ENCODE measurements at regions not wholly inside any gene's neighbourhood (a gene's known extent, or its start where the extent isn't known, plus 50 kb on each side); places are given as distances from the start of the nearest gene placed in this dataset.

DNA sequence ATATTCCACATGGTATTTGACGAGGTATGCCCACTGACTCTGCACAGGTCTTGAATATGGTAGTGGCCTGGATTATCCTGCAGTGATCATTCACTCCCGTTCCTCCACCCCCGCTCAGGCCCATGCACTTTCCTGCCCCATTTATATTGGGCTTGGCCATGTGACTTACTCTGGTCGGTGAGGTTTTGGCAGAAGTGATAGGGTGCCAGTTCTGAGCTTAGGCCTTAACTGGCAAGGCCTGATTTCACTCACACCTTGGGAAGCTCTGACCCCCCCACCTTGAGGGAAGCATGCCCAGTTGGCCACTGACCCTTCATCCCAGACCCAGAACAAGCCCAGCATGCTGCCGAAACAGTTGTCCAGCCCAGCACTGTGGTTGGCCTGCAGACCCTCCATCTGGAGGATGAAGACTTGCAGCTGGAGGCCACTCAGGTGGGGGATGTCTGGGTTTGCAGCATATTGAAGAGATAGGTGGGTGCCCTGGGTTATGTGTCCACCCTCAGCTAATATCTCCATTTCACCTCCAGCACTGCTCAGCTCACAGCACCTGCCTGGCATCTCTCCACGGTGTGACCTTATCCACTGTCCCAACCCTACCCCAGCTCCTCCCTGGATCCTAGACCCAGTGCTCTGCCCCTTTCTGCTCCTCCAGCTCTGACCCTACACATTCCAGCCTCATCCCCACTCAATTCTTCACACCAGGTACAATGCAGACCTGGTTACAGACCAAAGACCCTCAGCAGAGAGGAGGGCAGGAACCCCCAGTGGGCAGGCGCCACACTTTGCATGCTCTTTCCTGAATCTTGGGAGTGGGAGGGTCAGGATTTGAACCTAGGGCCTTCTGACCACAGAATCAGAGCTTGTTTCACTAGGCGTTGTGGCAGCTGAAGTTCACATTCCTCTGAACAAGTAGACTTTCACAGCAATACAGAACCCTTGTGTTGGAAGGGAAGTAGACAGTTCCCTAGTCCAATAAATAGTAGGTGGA is 138.1 kb upstream of the CHST15 start:
- in situ Hi-C loops (cut with HindIII; ENCODE audit: low sequenced_read_pairs), result loop anchor here (10.0 kb wide), 1 partner anchor 237 kb away; no protein-coding TSS in a partner anchor

DNA sequence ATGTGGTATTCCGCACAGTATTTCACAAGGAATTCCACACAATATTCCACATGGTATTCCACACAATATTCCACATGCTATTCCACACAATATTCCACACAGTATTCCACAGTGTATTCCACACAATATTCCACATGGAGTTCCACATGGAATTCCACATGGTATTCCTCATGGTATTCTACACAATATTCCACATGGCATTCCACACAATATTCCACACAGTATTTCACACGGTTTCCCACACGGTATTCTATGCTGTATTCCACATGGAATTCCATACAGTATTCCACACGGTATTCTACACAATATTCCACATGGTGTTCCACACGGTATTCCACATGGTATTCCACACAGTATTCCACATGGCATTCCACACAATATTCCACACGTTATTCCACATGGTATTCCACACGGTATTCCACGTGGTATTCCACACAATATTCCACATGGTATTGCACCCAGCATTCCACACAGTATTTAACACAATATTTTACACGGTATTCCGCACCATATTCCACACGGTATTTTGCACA is 137.3 kb upstream of the CHST15 start:
- in situ Hi-C loops (cut with HindIII; ENCODE audit: low sequenced_read_pairs), result loop anchor here (10.0 kb wide), 1 partner anchor 236 kb away; no protein-coding TSS in a partner anchor

DNA sequence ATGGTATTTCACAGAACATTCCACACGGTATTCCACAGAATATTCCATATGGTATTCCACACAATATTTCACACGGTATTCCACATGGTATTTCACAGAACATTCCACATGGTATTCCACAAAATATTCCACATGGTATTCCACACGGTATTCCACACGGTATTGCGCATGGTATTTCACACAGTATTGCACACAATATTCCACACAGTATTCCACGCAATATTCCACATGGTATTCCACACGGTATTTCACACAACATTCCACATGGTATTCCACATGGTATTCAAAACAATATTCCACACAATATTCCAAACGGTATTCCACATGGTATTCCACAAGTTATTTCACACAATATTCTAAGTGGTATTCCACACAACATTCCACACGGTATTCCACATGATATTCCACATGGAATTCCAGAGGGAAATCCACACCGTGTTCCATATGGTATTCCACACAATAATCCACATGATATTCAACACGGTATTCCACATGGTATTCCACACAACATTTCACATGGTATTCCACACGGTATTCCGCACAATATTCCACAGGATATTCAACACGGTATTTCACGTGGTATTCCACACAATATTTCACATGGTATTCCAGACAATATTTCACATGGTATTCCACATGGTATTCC is 136.7 kb upstream of the CHST15 start:
- in situ Hi-C loops (cut with HindIII; ENCODE audit: low sequenced_read_pairs), result loop anchor here (10.0 kb wide), 1 partner anchor 235 kb away; no protein-coding TSS in a partner anchor

DNA sequence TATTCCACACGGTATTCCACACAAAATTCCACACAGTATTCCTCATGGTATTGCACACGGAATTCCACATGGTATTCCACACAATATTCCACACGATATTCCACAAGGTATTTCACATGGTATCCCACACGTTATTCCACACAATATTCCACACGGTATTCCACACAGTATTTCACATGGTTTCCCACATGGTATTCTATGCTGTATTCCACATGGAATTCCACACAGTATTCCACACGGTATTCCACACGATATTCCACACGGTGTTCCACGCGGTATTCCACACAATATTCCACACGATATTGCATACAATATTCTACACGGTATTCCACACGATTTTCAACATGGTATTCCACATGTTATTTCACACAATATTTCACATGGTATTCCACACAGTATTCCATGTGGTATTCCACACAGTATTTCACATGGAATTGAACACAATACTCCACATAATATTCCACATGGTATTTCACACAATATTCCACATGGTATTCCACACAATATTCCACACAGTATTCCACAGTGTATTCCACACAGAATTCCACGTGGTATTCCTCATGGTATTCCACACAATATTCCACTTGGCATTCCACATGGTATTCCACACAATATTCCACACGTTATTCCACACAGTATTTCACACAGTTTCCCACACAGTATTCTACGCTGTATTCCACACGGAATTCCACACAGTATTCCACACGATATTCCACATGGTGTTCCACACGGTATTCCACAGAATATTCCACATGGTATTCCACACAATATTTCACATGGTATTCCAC is 136.0 kb upstream of the CHST15 start:
- in situ Hi-C loops (cut with HindIII; ENCODE audit: low sequenced_read_pairs), result no loop called here

DNA sequence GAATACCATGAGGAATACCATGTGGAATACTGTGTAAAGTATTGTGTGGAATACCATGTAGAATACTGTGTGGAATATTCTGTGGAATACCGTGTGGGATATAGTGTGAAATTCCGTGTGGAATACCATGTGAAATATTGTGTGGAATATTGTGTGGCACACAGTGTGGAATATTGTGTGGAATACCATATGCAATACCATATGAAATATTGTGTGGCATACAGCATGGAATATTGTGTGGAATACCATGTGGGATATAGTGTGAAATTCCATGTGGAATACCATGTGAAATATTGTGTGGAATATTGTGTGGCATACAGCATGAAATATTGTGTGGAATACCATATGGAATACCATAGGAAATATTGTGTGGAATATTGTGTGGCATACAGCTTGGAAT is 135.1 kb upstream of the CHST15 start:
- in situ Hi-C loops (cut with HindIII; ENCODE audit: low sequenced_read_pairs), result no loop called here

DNA sequence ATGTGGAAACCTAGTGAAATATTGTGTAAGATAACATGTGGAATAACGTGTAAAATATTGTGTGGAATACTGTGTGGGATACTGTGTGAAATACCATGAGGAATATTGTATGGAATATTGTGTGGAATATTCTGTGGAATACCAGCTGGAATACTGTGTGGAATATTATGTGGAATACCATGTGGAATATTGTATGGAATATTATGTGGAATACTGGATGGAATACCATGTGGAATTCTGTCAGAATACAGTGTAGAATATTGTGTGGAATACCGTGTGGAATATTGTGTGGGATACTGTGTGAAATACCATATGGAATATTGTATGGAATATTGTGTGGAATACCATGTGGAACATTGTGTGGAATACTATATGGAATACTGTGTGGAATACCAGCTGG is 134.6 kb upstream of the CHST15 start:
- in situ Hi-C loops (cut with HindIII; ENCODE audit: low sequenced_read_pairs), result no loop called here

DNA sequence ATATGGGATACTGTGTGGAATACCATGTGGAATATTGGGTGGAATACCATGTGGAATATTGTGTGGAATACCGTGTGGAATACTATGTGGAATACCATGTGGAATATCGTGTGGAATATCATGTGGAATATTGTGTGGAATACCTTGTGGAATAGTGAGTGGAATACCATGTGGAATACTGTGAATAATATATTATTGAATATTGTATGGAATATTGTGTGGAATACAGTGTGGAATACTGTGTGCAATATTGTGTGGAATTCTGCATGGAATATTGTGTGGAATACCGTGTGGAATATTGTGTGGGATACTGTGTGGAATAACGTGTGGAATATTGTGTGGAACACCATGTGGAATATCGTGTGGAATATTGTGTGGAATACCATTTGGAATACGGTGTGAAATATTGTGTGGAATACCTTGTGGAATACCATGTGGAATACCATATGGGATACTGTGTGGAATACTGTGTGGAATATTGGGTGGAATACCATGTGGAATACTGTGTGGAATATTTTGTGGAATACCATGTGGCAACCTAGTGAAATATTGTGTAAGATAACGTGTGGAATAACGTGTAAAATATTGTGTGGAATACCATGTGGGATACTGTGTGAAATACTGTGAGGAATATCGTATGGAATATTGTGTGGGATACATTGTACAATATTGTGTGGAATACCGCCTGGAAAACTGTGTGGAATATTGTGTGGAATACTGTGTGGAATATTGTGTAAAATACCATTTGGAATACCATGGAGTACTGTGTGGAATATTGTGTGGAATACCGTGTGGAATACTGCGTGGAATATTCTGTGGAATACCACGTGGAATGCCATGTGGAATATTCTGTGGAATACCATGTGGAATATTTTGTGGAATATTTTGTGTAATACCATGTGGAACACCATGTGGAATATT is 133.9 kb upstream of the CHST15 start:
- in situ Hi-C loops (cut with HindIII; ENCODE audit: low sequenced_read_pairs), result no loop called here

DNA sequence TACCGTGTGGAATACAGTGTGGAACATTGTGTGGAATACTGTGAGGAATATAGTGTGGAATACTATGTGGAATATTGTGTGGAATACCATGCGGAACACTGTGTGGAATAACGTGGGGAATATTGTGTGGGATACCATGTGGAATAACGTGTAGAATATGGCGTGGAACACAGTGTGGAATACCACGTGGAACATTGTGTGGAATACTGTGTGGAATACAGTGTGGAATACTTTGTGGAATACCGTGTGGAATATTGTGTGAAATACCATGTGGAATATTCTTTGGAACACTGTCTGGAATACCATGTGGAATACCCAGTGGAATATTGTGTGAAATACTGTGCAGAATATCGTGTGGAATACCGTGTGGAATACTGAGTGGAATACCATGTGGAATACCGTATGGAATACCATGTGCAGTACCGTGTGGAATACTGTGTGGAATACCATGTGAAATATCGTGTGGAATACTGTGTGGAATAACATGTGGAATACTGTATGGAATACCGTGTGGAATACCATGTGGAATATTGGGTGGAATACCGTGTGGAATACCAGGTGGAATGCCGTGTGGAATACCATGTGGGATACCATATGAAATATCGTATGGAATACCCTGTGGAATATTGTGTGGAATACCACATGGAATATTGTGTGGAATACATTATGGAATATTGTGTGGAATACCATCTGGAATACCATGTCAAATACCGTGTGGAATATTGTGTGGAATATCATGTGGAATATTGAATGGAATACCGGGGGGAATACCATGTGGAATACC is 133.1 kb upstream of the CHST15 start:
- in situ Hi-C loops (cut with HindIII; ENCODE audit: low sequenced_read_pairs), result no loop called here

DNA sequence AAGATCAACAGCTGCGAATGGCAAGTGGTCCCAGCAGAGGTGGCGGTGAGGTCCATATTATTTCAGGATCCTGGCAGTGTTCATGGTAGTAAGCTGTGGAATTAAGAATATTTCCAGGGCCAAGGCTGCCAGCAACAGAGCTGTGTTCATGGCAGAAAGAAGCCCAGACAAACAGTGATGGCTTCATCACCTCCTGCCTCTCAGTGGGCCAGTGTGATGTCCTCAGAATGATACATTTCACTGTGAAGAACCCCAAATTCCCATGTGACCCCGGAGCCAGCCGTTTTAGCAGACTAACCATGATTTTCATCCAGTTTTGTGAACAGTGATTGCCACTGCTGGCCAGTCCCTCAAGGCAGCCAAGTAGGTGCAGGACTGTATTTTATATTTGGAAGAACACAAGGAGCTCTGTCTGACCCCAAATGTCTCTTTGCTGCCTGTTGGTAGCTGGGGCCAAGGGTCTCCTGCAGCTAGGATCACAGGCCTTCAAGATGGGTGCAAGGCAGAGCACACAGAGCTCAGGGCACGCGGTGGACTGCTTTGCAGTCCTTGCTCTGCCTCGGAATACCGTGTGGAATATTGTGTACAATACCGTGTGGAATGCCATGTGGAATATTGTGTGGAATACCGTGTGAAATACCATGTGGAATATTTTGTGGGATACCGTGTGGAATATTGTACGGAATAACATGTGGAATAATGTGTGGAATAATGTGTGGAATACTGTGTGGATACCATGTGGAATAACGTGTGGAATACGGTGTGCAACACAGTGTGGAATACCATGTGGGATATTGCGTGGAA is 132.3 kb upstream of the CHST15 start:
- in situ Hi-C loops (cut with HindIII; ENCODE audit: low sequenced_read_pairs), result no loop called here

DNA sequence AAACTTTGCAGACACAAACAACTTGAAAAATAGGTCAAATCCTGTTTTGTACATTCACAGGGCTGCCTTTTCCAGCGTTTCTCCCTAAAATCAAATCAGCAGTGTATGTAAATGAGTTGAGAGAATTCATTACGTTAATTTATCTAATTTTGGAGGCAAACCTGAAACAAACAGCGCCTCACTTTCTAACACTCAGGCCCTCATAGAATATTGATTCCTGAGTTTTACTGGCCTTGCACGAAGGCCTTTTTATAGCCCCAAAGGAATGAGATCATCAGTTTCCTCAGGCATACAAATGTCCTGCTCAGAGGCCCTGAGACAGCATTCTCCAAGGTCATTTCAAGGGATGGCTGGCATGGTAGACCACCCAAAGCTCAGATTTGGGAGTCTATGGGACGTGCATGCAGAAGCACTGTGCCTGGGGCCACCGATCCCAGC is 131.7 kb upstream of the CHST15 start:
- in situ Hi-C loops (cut with HindIII; ENCODE audit: low sequenced_read_pairs), result no loop called here

DNA sequence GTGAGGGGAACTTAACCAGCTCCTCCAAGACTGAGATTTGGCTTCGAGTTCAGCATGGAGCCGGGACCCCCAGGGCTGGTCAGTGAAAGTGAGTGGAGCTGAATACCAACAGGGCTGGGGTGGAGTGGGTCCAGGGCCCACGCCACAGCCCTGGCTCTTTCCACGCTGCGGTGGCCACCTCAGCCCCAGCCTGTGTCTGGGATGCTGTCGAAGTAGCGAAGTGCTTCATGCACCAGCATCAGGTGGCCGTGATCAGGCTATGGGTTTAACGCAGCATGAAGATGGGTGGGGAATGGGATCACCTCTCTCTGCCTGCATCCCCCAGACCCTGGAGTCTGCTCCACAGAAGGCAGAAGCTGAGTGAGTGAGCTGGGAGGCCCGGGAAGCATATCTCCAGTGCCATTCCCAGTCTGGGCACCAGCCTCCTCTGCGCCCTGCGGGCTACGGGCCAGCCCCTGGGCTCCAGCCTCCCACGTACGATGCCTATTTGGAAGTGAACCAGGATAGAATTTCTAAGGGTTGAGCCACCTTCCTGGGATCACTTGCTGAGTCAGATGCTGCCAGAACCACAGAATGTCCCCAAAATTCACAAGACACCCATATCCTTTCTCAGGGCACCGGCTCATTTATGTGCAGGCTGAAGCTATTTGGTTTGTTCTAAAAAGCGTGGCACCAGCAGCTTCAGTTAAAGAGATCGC is 131.1 kb upstream of the CHST15 start:
- in situ Hi-C loops (cut with HindIII; ENCODE audit: low sequenced_read_pairs), result no loop called here

DNA sequence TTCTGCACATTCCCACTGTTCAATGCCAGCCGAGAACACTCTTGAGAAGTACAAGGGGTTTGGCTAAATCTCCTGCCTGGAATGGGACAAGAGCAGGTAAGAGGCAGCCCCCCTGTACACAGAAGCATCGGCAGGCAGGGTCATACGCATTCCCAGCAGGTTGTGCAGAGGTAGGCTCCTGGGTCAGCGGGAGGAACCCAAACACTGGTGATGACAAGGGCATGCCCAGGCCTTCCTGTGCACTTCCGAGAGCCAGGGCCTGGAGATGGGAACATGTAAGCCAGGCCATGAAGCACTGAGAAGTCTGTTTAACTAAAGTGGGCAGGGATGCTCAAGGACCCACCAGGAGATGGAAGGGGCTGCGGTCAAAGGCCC is 130.3 kb upstream of the CHST15 start:
- in situ Hi-C loops (cut with HindIII; ENCODE audit: low sequenced_read_pairs), result no loop called here

DNA sequence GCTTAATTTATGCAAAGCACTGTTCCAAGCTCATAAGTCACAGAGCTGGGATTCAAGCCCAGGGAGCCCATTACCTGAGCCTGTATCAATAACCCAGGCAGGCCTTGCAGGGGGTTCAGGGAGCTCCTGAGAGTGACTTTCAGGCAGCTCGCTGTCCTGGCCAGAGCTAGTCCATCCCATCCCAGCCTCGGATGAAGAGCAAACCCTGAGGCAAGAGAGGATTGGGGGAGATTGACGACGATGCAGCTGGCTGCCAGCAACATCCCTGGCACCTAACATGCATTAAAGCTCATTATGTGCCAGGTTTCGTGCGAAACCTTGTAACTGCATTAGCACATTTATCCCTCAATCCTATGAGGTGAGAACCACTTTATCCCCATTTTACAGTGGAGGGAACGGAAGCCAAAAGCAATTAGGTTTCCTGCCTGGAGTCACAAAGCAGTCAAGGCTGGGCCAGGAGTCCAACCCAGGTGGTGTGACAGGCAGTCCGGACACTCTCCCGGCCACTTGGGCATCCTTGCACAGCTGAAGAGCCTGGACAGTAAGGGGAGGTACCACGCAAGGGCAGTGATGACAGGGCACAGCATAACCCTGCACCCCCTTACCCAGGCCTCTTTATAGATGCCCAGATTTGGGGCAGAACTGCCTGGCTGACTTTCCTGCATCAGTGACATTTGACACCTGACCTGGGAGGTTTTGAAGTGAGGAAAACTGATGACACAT is 129.8 kb upstream of the CHST15 start:
- in situ Hi-C loops (cut with HindIII; ENCODE audit: low sequenced_read_pairs), result no loop called here

DNA sequence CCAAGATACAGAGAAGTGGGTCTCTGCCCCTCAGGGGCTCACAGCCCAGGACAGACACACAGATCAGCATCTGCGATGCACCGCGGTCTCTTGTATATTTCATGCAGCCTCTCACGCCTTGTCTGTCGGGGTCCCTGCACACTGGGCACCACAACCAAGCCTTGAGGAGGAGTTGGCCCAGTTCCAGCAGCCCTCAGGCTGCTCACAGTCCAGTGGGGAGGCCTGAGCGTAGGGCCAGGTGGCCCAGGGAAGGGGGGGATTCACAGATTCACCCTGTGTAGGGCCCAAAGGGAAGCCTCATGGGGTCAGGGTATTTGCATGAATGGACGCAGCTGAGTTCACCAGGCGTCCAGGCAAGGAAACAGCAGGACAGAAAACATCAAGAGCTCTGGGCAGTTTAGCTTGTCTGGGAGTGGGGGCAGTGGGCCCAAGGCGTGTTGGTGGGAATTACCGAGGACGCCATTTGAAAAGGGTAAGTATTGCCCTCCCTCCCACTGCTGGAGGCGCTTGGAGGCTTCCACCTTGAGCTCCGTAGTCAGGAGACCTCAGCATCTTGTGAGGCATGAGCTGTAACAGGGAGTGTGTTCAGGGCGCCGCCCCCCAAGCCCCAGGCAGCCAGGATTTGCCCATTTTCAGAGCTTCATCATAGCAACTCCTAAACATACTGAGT is 129.1 kb upstream of the CHST15 start:
- in situ Hi-C loops (cut with HindIII; ENCODE audit: low sequenced_read_pairs), result no loop called here

DNA sequence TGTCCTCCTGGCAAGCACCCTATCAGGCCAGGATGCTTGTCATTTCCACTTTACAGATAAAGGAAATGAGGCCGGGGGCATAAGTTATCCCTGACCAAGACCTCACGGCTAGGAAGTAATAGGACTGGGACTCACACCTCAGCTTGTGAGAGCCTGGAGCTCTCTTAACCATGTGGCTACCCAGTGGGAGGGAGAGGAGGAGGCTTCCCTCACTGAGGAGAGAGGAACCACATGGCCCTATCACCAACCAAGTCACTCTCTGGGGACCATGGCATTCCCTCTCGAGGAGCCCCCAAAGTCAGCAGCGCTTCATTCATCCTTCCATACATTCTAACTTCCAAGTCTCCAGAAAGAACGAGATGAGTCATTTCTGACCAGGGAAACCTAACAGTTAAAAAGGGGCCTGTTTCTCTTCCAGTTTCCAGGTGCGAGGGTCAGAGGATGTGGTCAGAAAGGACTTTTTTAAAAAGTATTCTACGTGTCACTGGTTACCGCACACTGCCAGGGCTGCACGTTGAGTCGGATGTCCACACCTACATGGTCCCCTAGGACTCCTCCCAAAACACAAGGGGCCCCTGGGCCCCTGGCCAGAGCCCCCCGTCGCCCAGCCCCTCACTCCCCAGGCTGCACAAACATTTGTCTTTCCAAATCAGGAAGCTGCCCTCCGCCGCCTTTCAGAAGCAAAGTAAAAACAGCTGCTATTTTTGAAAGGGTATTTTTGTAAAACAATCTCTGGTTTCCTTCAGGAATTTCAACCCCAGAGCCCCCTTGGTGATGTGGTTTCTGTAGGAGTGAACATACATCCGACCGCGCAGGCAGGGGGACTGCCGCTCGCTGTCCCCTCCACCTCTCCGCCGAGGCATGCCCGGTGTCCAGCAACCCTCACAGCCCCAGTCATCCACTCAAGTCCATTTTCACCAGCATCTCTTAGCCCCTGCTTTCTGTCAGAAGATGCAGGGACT is 128.2 kb upstream of the CHST15 start:
- in situ Hi-C loops (cut with HindIII; ENCODE audit: low sequenced_read_pairs), result no loop called here
